ENCODE measurements at regions not wholly inside any gene's neighbourhood (a gene's known extent, or its start where the extent isn't known, plus 50 kb on each side); places are given as distances from the start of the nearest gene placed in this dataset.

GRCh38 chr13:84243340-84243739, 361.1 kb upstream of the SLITRK1 start:
- DNase-seq, result no peak

- DNase-seq, result no peak
Measured at GRCh38 chr13:84239032-84239431, 356.8 kb upstream of the SLITRK1 start.

- DNase-seq, result no peak
Measured at GRCh38 chr13:84238381-84238780, 356.1 kb upstream of the SLITRK1 start.

GRCh38 chr13:84237143-84237542, 354.9 kb upstream of the SLITRK1 start:
- DNase-seq, result no peak

GRCh38 chr13:84234416-84234815, 352.1 kb upstream of the SLITRK1 start:
- no peak for DNase-seq

GRCh38 chr13:84230568-84230967, 348.3 kb upstream of the SLITRK1 start:
- DNase-seq, result no peak

GRCh38 chr13:84211048-84211447, 328.8 kb upstream of the SLITRK1 start:
- no peak for DNase-seq

GRCh38 chr13:84208246-84208910, 326.1 kb upstream of the SLITRK1 start:
- DNase-seq, result no peak

GRCh38 chr13:84207509-84207908, 325.2 kb upstream of the SLITRK1 start:
- DNase-seq, result no peak

GRCh38 chr13:84200971-84201370, 318.7 kb upstream of the SLITRK1 start:
- no peak for DNase-seq

GRCh38 chr13:84192125-84192524, 309.9 kb upstream of the SLITRK1 start:
- DNase-seq, result peak; percentile 99

- peak; percentile 47 for DNase-seq
Measured at GRCh38 chr13:84191139-84191538, 308.9 kb upstream of the SLITRK1 start.

- no peak for DNase-seq
Measured at GRCh38 chr13:84187626-84188025, 305.4 kb upstream of the SLITRK1 start.

- DNase-seq, result no peak
Measured at GRCh38 chr13:84139561-84140158, 257.4 kb upstream of the SLITRK1 start.

GRCh38 chr13:84137292-84137691, 255.0 kb upstream of the SLITRK1 start:
- peak; percentile 16 for DNase-seq

GRCh38 chr13:84136582-84136981, 254.3 kb upstream of the SLITRK1 start:
- no peak for DNase-seq

- no peak for DNase-seq
Measured at GRCh38 chr13:84132491-84132890, 250.2 kb upstream of the SLITRK1 start.

GRCh38 chr13:84131249-84131648, 249.0 kb upstream of the SLITRK1 start:
- no peak for DNase-seq

GRCh38 chr13:84130495-84131114, 248.3 kb upstream of the SLITRK1 start:
- no peak for DNase-seq

GRCh38 chr13:84129966-84130365, 247.7 kb upstream of the SLITRK1 start:
- no peak for DNase-seq

GRCh38 chr13:84127597-84128128, 245.4 kb upstream of the SLITRK1 start:
- DNase-seq, result no peak

- no peak for DNase-seq
Measured at GRCh38 chr13:84126671-84127171, 244.4 kb upstream of the SLITRK1 start.

- no peak for DNase-seq
Measured at GRCh38 chr13:84121456-84121855, 239.2 kb upstream of the SLITRK1 start.

- no peak for DNase-seq
Measured at GRCh38 chr13:84118839-84119409, 236.7 kb upstream of the SLITRK1 start.

Data from NCI-H226 (cell line).